ENCODE measurements at regions not wholly inside any gene's neighbourhood (a gene's known extent, or its start where the extent isn't known, plus 50 kb on each side); places are given as distances from the start of the nearest gene placed in this dataset.

DNA sequence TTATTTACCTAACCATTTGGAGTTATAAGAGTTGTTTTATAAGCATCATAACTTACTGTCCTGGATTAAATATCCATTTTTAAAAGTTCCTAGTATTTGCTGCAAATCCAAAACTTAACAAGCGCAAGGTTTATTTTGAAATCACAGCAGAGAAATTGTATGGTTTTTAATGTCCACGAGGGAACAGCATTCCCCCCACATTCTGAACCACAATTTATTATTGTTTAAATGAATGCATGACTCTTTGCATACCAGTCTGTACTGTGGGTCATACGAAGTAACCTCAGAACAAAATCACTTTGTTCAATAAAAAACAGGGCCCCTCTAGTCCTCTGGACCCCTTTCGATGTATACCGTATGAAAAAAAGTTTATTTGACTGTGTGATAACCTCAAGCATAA lies 75.9 kb downstream of the DACT1 start:
- Histone ChIP-seq H3K4me1 (ENCODE audit: control insufficient read depth in 2 of 3, insufficient read depth in 2 of 3, low read depth in 1 of 3, low read length in 3 of 3) (no peaks in the 10 kb centered on the region), H3K27ac (ENCODE audit: low read depth in 2 of 2, low read length in 2 of 2) (no peak overlapping the region), H3K36me3 (ENCODE audit: control insufficient read depth in 2 of 3, insufficient read depth in 3 of 3, low read length in 3 of 3) (no peaks in the 10 kb centered on the region), H3K9ac (ENCODE audit: low read length in 3 of 3) (no peak overlapping the region), H3K4me3 (ENCODE audit: low read length in 3 of 3) (no peak overlapping the region), H3K9me3 (ENCODE audit: control insufficient read depth in 2 of 3, insufficient read depth in 1 of 3, low read length in 3 of 3) (no peaks in the 10 kb centered on the region), H3K27me3 (ENCODE audit: control insufficient read depth, insufficient read depth, low read length) (no peaks in the 10 kb centered on the region)
- DNase-seq (peak in 2 of 5 donors; percentile 25 to 55), FAIRE-seq (no peak)
- intact Hi-C loops (cut with DNase I): no loop called here
- TF ChIP-seq, protein P1, sequence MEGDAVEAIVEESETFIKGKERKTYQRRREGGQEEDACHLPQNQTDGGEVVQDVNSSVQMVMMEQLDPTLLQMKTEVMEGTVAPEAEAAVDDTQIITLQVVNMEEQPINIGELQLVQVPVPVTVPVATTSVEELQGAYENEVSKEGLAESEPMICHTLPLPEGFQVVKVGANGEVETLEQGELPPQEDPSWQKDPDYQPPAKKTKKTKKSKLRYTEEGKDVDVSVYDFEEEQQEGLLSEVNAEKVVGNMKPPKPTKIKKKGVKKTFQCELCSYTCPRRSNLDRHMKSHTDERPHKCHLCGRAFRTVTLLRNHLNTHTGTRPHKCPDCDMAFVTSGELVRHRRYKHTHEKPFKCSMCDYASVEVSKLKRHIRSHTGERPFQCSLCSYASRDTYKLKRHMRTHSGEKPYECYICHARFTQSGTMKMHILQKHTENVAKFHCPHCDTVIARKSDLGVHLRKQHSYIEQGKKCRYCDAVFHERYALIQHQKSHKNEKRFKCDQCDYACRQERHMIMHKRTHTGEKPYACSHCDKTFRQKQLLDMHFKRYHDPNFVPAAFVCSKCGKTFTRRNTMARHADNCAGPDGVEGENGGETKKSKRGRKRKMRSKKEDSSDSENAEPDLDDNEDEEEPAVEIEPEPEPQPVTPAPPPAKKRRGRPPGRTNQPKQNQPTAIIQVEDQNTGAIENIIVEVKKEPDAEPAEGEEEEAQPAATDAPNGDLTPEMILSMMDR (IDR thresholded peaks at IDR 0.05; ENCODE audit: borderline replicate concordance, extremely low read depth, insufficient read depth): no peak

DNA sequence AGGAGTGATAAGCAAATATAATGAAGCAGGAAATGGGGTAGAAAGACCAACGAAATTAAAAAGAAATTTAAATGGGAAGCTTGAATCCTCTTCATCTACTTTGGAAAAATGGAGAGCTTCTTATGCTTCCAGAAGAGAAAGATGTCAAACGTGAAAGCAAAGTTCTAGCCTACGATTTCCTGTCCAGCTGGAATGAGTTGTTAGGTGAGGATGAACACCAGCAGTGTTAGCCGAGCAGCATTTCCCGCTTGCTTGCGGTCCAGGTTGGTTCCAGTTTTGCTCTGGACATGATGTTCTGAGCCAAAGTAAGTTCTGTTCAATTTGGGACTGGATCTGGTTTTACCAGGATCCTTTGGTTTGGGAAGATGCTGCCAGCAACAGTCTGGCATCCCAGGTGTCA lies 78.9 kb downstream of the DACT1 start:
- Histone ChIP-seq H3K4me3 (ENCODE audit: low read length in 3 of 3) (no peak overlapping the region), H3K9ac (ENCODE audit: low read length in 3 of 3) (no peak overlapping the region), H3K4me1 (ENCODE audit: control insufficient read depth in 2 of 3, insufficient read depth in 2 of 3, low read depth in 1 of 3, low read length in 3 of 3) (no peaks in the 10 kb centered on the region), H3K9me3 (ENCODE audit: control insufficient read depth in 2 of 3, insufficient read depth in 1 of 3, low read length in 3 of 3) (no peaks in the 10 kb centered on the region), H3K36me3 (ENCODE audit: control insufficient read depth in 2 of 3, insufficient read depth in 3 of 3, low read length in 3 of 3) (no peaks in the 10 kb centered on the region), H3K27ac (ENCODE audit: low read depth in 2 of 2, low read length in 2 of 2) (no peak overlapping the region), H3K27me3 (ENCODE audit: control insufficient read depth, insufficient read depth, low read length) (no peaks in the 10 kb centered on the region)
- TF ChIP-seq, protein P1 (IDR thresholded peaks at IDR 0.05; ENCODE audit: borderline replicate concordance, extremely low read depth, insufficient read depth): no peak
- FAIRE-seq (no peak), DNase-seq (no peak)
- intact Hi-C loops (cut with DNase I): no loop called here

GRCh38 chr14:58717211-58717610 lies 79.4 kb downstream of the DACT1 start:
- Histone ChIP-seq H3K27ac (ENCODE audit: low read depth in 2 of 2, low read length in 2 of 2) (no peak overlapping the region), H3K9ac (ENCODE audit: low read length in 3 of 3) (no peak overlapping the region), H3K4me3 (ENCODE audit: low read length in 3 of 3) (no peak overlapping the region), H3K9me3 (ENCODE audit: control insufficient read depth in 2 of 3, insufficient read depth in 1 of 3, low read length in 3 of 3) (no peaks in the 10 kb centered on the region), H3K27me3 (ENCODE audit: control insufficient read depth, insufficient read depth, low read length) (no peaks in the 10 kb centered on the region), H3K36me3 (ENCODE audit: control insufficient read depth in 2 of 3, insufficient read depth in 3 of 3, low read length in 3 of 3) (no peaks in the 10 kb centered on the region), H3K4me1 (ENCODE audit: control insufficient read depth in 2 of 3, insufficient read depth in 2 of 3, low read depth in 1 of 3, low read length in 3 of 3) (no peaks in the 10 kb centered on the region)
- TF ChIP-seq, protein P1 (IDR thresholded peaks at IDR 0.05; ENCODE audit: borderline replicate concordance, extremely low read depth, insufficient read depth): no peak
- DNase-seq: peak in 1 of 5 donors; percentile 10
- no peak for FAIRE-seq
- intact Hi-C loops (cut with DNase I): no loop called here

DNA sequence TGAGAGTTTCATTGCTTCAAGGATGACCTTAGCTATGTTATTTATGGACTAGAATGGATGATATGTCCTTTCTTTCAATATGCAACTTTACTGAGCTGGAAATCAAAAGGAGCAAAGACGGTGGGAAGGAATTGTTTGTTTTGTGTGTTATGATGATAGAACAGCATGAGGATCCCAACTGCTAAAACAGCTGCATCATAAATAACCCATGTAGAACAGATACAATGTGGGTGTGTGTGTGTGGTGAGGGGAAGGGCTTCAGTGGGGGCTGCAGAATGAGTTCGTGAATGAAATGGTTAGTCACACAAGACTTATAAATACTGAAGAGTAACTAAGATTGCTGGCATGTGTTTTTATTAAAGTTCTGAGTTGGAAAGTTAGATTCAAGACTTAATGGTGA lies 80.1 kb downstream of the DACT1 start:
- no peaks in the 10 kb centered on the region for H3K4me1 ChIP-seq (ENCODE audit: control insufficient read depth in 2 of 3, insufficient read depth in 2 of 3, low read depth in 1 of 3, low read length in 3 of 3)
- no peak overlapping the region for H3K4me3 ChIP-seq (ENCODE audit: low read length in 3 of 3)
- no peak overlapping the region for H3K27ac ChIP-seq (ENCODE audit: low read depth in 2 of 2, low read length in 2 of 2)
- TF ChIP-seq, protein P1 (IDR thresholded peaks at IDR 0.05; ENCODE audit: borderline replicate concordance, extremely low read depth, insufficient read depth): no peak
- peak in 2 of 5 donors; percentile 26 to 60 for DNase-seq
- no peaks in the 10 kb centered on the region for H3K27me3 ChIP-seq (ENCODE audit: control insufficient read depth, insufficient read depth, low read length)
- FAIRE-seq: no peak
- no peaks in the 10 kb centered on the region for H3K36me3 ChIP-seq (ENCODE audit: control insufficient read depth in 2 of 3, insufficient read depth in 3 of 3, low read length in 3 of 3)
- H3K9me3 ChIP-seq (ENCODE audit: control insufficient read depth in 2 of 3, insufficient read depth in 1 of 3, low read length in 3 of 3): no peaks in the 10 kb centered on the region
- H3K9ac ChIP-seq (ENCODE audit: low read length in 3 of 3): no peak overlapping the region
- intact Hi-C loops (cut with DNase I): no loop called here

Measured in kidney (tissue), 13 donors.